HCT116 (cell line): ENCODE measurements at regions not wholly inside any gene's neighbourhood (a gene's known extent, or its start where the extent isn't known, plus 50 kb on each side); places are given as distances from the start of the nearest gene placed in this dataset.
A peak's percentile ranks its signal among the peaks of the same experiment; 100 is the strongest.
"Not testable (repeated sequence)": the region's sequence is repeated elsewhere in the genome, so short reads cannot be mapped to it uniquely, and the experiment has no call there.

Source experiments
- ATAC-seq: fragments of 200-7000 bp; cut with Tn5 transposase; 2 replicates; pipeline ENCODE4 v1.9.1; 2020; ENCODE audit warnings: mild to moderate bottlenecking, moderate library complexity
- BruUV-seq: library from RNA; stranded (reverse); fragments of 400-500 nt; replicated peaks from 2 replicates; lab custom pipeline; 2021; lab: Mats Ljungman, UMichigan
- CTCF ChIA-PET: fragments of 300-600 bp; sonication (Branson Sonifier 250); formaldehyde crosslinking; loops from one replicate; lab custom pipeline; 2021; ENCODE audit warnings: antibody characterized with exemption; lab: Charles Lee
- POLR2A ChIA-PET: fragments of 300-600, 350-600 bp; sonication (Branson Sonifier 250); formaldehyde crosslinking; loops from one replicate; lab custom pipeline; 2021; ENCODE audit warnings: antibody characterized with exemption; lab: Charles Lee
- RAD21 ChIA-PET, 2 experiments: fragments of 300-600 bp; sonication (Branson Sonifier 250); formaldehyde crosslinking; loops; one replicate each; lab custom pipeline; 2023; ENCODE audit warnings: low total read pairs in 2 of 2; ENCODE audit not compliant: uncharacterized antibody in 2 of 2, unreplicated experiment in 2 of 2, low non-redundant PET in 1 of 2; lab: Charles Lee
- DNase-seq: peaks from one replicate; pipeline ENCODE4 v3.0.0-alpha.2; 2010; ENCODE audit warnings: low read depth, low spot score
- H2AFZ ChIP-seq: fragments of 200-600 bp; shearing (Covaris generic), sonication (generic); 2 replicates; pipeline ENCODE4 v1.6.1; 2017; ENCODE audit warnings: low read depth, mixed run types, mixed read lengths, antibody characterized with exemption, low read length; ENCODE audit not compliant: poor library complexity, severe bottlenecking
- H3K27ac ChIP-seq: 2 replicates; pipeline ENCODE4 v1.5.1; 2012; ENCODE audit warnings: low read depth, low read length
- H3K27me3 ChIP-seq: fragments of 200-600 bp; sonication (generic); 2 replicates; pipeline ENCODE4 v1.6.1; 2016; ENCODE audit warnings: mixed run types, low read length, mixed read lengths; ENCODE audit not compliant: insufficient read depth
- H3K36me3 ChIP-seq, 2 experiments: fragments of 200-500 bp in 1 of 2; fragments of 200-600 bp in 1 of 2; sonication (Bioruptor generic) in 1 of 2; sonication (generic) in 1 of 2; 2 replicates each; pipeline versions ENCODE4 v1.5.1 to v1.6.1; 2014 to 2016; ENCODE audit warnings: low read length in 2 of 2, inconsistent platforms in 1 of 2, mixed read lengths in 1 of 2, mixed run types in 1 of 2; ENCODE audit not compliant: insufficient read depth in 2 of 2, control insufficient read depth in 1 of 2
- H3K4me1 ChIP-seq, 2 experiments: fragments of 200-600 bp in 1 of 2; sonication (generic) in 1 of 2; 2 replicates each; pipeline versions ENCODE4 v1.5.1 to v1.6.1; 2012 to 2017; ENCODE audit warnings: low read length in 2 of 2, inconsistent platforms in 1 of 2, mild to moderate bottlenecking in 1 of 2, mixed read lengths in 1 of 2, mixed run types in 1 of 2, moderate library complexity in 1 of 2; ENCODE audit not compliant: insufficient read depth in 2 of 2, control insufficient read depth in 1 of 2
- H3K4me2 ChIP-seq: fragments of 200-600 bp; sonication (generic); 2 replicates; pipeline ENCODE4 v1.6.1; 2017; ENCODE audit warnings: mixed run types, low read length, mixed read lengths
- H3K4me3 ChIP-seq, 2 experiments: fragments of 200-600 bp in 1 of 2; sonication (generic) in 1 of 2; replicated peaks in 1 of 2; 2 replicates each; pipeline ENCODE4 v1.5.1; 2011 to 2016; ENCODE audit warnings: low read length in 2 of 2, control low read depth in 1 of 2, low read depth in 1 of 2, mild to moderate bottlenecking in 1 of 2, mixed read lengths in 1 of 2, mixed run types in 1 of 2
- H3K79me2 ChIP-seq: fragments of 200-600 bp; sonication (generic); 2 replicates; pipeline ENCODE4 v1.6.1; 2017; ENCODE audit warnings: mild to moderate bottlenecking, mixed run types, low read length, moderate library complexity, mixed read lengths; ENCODE audit not compliant: insufficient read depth
- H3K9ac ChIP-seq: fragments of 200-600 bp; sonication (generic); 2 replicates; pipeline ENCODE4 v1.6.1; 2016; ENCODE audit warnings: low read length, mixed read lengths
- H3K9me2 ChIP-seq: fragments of 200-600 bp; sonication (generic), shearing (Covaris generic); 2 replicates; pipeline ENCODE4 v1.6.1; 2017; ENCODE audit warnings: mixed run types, mild to moderate bottlenecking, moderate library complexity; ENCODE audit not compliant: insufficient read depth
- H3K9me3 ChIP-seq, 2 experiments: fragments of 200-500 bp in 1 of 2; fragments of 200-600 bp in 1 of 2; sonication (Bioruptor generic) in 1 of 2; sonication (generic) in 1 of 2; 2 replicates each; pipeline ENCODE4 v1.6.1; 2014 to 2017; ENCODE audit warnings: low read length in 2 of 2, mixed read lengths in 2 of 2, inconsistent platforms in 1 of 2, low read depth in 1 of 2, mild to moderate bottlenecking in 1 of 2, mixed run types in 1 of 2, moderate library complexity in 1 of 2; ENCODE audit not compliant: control insufficient read depth in 1 of 2, insufficient read depth in 1 of 2
- H4K20me1 ChIP-seq: fragments of 200-600 bp; sonication (generic), shearing (Covaris generic); 2 replicates; pipeline ENCODE4 v1.6.1; 2017; ENCODE audit warnings: mixed run types, mild to moderate bottlenecking, moderate library complexity; ENCODE audit not compliant: insufficient read depth
- CEBPB ChIP-seq: IDR thresholded peaks from 2 replicates; pipeline ENCODE4 v1.6.1; 2012; ENCODE audit warnings: low read depth
- FOSL1 ChIP-seq: IDR thresholded peaks from 2 replicates; pipeline ENCODE4 v1.6.1; 2012; ENCODE audit warnings: low read depth
- JUND ChIP-seq: IDR thresholded peaks from 2 replicates; pipeline ENCODE4 v1.6.1; 2012
- YY1 ChIP-seq: IDR thresholded peaks from 2 replicates; pipeline ENCODE4 v1.6.1; 2011; ENCODE audit warnings: low read length, low read depth, moderate library complexity, mild to moderate bottlenecking; ENCODE audit not compliant: insufficient replicate concordance; ENCODE audit errors: extremely low read depth
- intact Hi-C: fragments of 100-400 bp; cut with micrococcal nuclease; formaldehyde crosslinking; loops from 2 replicates; pipeline ENCODE4 v1.10.0; 2022

DNA sequence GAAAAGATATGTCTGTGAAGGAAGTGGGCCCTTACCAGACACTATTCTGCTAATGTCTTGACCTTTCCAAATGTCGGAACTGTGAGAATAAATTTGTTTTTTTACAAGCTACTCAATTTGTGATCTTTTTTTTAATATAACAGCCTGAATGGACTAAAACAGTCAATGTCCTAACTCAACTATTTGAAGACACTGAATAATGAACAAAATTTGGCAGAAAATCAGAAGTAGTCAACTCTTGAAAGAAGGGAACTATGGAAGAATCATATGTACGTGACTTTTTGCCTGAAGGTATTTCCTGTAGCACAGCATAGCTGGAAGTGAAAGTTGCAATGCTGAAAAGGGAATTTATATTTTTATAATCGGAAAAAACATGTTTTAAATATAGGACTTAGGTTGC, 351.8 kb upstream of the TFPI start:
- ATAC-seq: no peak
- no peak for TF ChIP-seq JUND
- TF ChIP-seq CEBPB: no peak
- Histone ChIP-seq H3K4me3 (no peak overlapping the region), H3K4me2 (no peak overlapping the region), H3K9me2 (no peaks in the 10 kb centered on the region), H3K9me3 (no peaks in the 10 kb centered on the region), H3K4me1 (no peaks in the 10 kb centered on the region), H3K27ac (no peak overlapping the region), H4K20me1 (no peaks in the 10 kb centered on the region), H3K9ac (no peak overlapping the region), H2AFZ (no peak overlapping the region), H3K27me3 (no peaks in the 10 kb centered on the region), H3K79me2 (no peaks in the 10 kb centered on the region), H3K36me3 (no peaks in the 10 kb centered on the region)
- POLR2A ChIA-PET: no interaction called here
- intact Hi-C loops: no loop called here
- BruUV-seq: no TSS peak
- CTCF ChIA-PET: no interaction called here
- DNase-seq: no peak
- RAD21 ChIA-PET: no interaction called here

DNA sequence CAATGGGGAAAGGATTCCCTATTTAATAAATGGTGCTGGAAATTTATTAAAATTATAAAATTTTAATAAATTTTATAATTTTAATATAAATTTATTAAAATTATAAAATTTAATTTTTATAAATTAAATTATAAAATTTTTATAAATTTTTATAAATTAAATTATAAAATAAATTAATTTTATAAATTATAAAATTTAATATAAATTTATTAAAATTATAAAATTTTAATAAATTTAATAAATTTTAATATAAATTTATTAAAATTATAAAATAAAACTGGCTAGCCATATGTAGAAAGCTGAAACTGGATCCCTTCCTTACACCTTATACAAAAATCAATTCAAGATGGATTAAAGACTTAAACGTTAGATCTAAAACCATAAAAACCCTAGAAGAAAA, 356.7 kb upstream of the TFPI start:
- ATAC-seq: not testable (repeated sequence)
- POLR2A ChIA-PET: interaction anchor here (0.7 kb wide), 1 partner anchor 34 kb away, joined by 3 read pairs; no protein-coding TSS in a partner anchor

DNA sequence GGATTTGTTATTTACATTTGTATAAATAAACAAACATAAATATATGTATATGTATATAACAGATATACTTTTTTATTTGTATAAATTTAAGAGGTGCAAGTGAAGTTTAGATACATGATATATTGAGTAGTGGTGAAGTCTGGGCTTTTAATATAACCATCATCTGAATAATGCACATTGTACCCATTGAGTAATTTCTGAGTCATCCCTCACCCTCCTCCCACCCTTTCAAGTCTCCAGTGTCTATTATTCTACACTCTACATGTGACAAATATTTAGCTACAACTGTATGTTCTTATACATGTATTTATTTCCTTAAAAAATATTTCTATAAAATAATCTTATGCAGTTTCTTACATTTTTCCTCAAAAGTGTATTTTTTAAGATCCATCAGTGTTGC, 358.7 kb upstream of the TFPI start:
- CTCF ChIA-PET: interaction anchor here (1.2 kb wide), 1 partner anchor 15 kb away, joined by 3 read pairs; no protein-coding TSS in a partner anchor
- intact Hi-C loops: no loop called here

More for the DNA sequence above, 356.7 kb upstream of the TFPI start:
- H3K9me3 ChIP-seq, H3K4me1 ChIP-seq, H3K9me2 ChIP-seq, H2AFZ ChIP-seq, H3K4me3 ChIP-seq, DNase-seq, H3K4me2 ChIP-seq, H3K27me3 ChIP-seq, intact Hi-C loops, RAD21 ChIA-PET, H3K27ac ChIP-seq, H3K9ac ChIP-seq, BruUV-seq, H3K79me2 ChIP-seq, H4K20me1 ChIP-seq, H3K36me3 ChIP-seq, CTCF ChIA-PET: not testable (repeated sequence)

More for the DNA sequence above, 358.7 kb upstream of the TFPI start:
- no peak overlapping the region for H3K27ac ChIP-seq
- DNase-seq (no peak), ATAC-seq (no peak)
- H3K9me2 ChIP-seq: no peaks in the 10 kb centered on the region
- TF ChIP-seq FOSL1 (peak; percentile 25; the same call in 1 of the 2 replicates), YY1 (no peak)
- no peak overlapping the region for H2AFZ ChIP-seq
- H3K9me3 ChIP-seq: no peaks in the 10 kb centered on the region
- ChIA-PET RAD21 (no interaction called here), POLR2A (no interaction called here)
- BruUV-seq: no TSS peak
- H4K20me1 ChIP-seq: no peaks in the 10 kb centered on the region
- H3K4me1 ChIP-seq: no peaks in the 10 kb centered on the region
- H3K27me3 ChIP-seq: no peaks in the 10 kb centered on the region
- no peak overlapping the region for H3K9ac ChIP-seq
- H3K4me3 ChIP-seq: no peak overlapping the region
- no peak overlapping the region for H3K4me2 ChIP-seq
- no peaks in the 10 kb centered on the region for H3K79me2 ChIP-seq
- no peaks in the 10 kb centered on the region for H3K36me3 ChIP-seq
